ENCODE measurements at regions not wholly inside any gene's neighbourhood (a gene's known extent, or its start where the extent isn't known, plus 50 kb on each side); places are given as distances from the start of the nearest gene placed in this dataset.
A peak's percentile ranks its signal among the peaks of the same experiment; 100 is the strongest.

GRCh38 chr5:108546939-108547338 lies 165.0 kb upstream of the FBXL17 start:
- TF ChIP-seq, protein P1, sequence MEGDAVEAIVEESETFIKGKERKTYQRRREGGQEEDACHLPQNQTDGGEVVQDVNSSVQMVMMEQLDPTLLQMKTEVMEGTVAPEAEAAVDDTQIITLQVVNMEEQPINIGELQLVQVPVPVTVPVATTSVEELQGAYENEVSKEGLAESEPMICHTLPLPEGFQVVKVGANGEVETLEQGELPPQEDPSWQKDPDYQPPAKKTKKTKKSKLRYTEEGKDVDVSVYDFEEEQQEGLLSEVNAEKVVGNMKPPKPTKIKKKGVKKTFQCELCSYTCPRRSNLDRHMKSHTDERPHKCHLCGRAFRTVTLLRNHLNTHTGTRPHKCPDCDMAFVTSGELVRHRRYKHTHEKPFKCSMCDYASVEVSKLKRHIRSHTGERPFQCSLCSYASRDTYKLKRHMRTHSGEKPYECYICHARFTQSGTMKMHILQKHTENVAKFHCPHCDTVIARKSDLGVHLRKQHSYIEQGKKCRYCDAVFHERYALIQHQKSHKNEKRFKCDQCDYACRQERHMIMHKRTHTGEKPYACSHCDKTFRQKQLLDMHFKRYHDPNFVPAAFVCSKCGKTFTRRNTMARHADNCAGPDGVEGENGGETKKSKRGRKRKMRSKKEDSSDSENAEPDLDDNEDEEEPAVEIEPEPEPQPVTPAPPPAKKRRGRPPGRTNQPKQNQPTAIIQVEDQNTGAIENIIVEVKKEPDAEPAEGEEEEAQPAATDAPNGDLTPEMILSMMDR (IDR thresholded peaks at IDR 0.05; ENCODE audit: low read depth, low read length, poor library complexity, severe bottlenecking) = no peak
- no peak for TF ChIP-seq EZH2phosphoT487 (IDR thresholded peaks at IDR 0.05; ENCODE audit: borderline replicate concordance, low read length)
- Histone ChIP-seq H3K36me3 (ENCODE audit: control insufficient read depth, low read length) (no peaks in the 10 kb centered on the region), H3K9me2 (replicated peaks; ENCODE audit: control insufficient read depth, low read length) (no peaks in the 10 kb centered on the region), H3K79me2 (ENCODE audit: control insufficient read depth, low read length) (no peaks in the 10 kb centered on the region), H3K9me3 (ENCODE audit: control insufficient read depth, insufficient read depth, low read length) (no peaks in the 10 kb centered on the region), H3K4me1 (ENCODE audit: control insufficient read depth, low read length) (peaks cover 6% of the 10 kb centered on the region), H4K20me1 (ENCODE audit: control insufficient read depth, insufficient read depth, low read depth, low read length) (no peaks in the 10 kb centered on the region), H3K4me2 (ENCODE audit: low read length) (no peak overlapping the region), H3K4me3 (ENCODE audit: low read length) (no peak overlapping the region), H3K27ac (ENCODE audit: low read depth, low read length) (no peak overlapping the region), H3F3A (ENCODE audit: control insufficient read depth, insufficient read depth) (no peaks in the 10 kb centered on the region), H3K27me3 (ENCODE audit: control insufficient read depth, low read length) (no peaks in the 10 kb centered on the region)

- no peaks in the 10 kb centered on the region for H3F3A ChIP-seq (ENCODE audit: control insufficient read depth, insufficient read depth)
- H3K4me3 ChIP-seq (ENCODE audit: low read length) = no peak overlapping the region
- no peaks in the 10 kb centered on the region for H3K79me2 ChIP-seq (ENCODE audit: control insufficient read depth, low read length)
- H3K27me3 ChIP-seq (ENCODE audit: control insufficient read depth, low read length) = no peaks in the 10 kb centered on the region
- H3K36me3 ChIP-seq (ENCODE audit: control insufficient read depth, low read length) = no peaks in the 10 kb centered on the region
- TF ChIP-seq EZH2phosphoT487 (IDR thresholded peaks at IDR 0.05; ENCODE audit: borderline replicate concordance, low read length) = no peak
- TF ChIP-seq, protein P1 (IDR thresholded peaks at IDR 0.05; ENCODE audit: low read depth, low read length, poor library complexity, severe bottlenecking) = no peak
- H3K27ac ChIP-seq (ENCODE audit: low read depth, low read length) = no peak overlapping the region
- no peaks in the 10 kb centered on the region for H3K9me2 ChIP-seq (replicated peaks; ENCODE audit: control insufficient read depth, low read length)
- peaks cover 8% of the 10 kb centered on the region for H3K4me1 ChIP-seq (ENCODE audit: control insufficient read depth, low read length)
- no peaks in the 10 kb centered on the region for H3K9me3 ChIP-seq (ENCODE audit: control insufficient read depth, insufficient read depth, low read length)
- no peak overlapping the region for H3K4me2 ChIP-seq (ENCODE audit: low read length)
- no peaks in the 10 kb centered on the region for H4K20me1 ChIP-seq (ENCODE audit: control insufficient read depth, insufficient read depth, low read depth, low read length)
These were observed 163.4 kb upstream of the FBXL17 start for GRCh38 chr5:108545301-108545700.

GRCh38 chr5:108543486-108543885 lies 161.6 kb upstream of the FBXL17 start:
- Histone ChIP-seq H3K36me3 (ENCODE audit: control insufficient read depth, low read length) (no peaks in the 10 kb centered on the region), H3F3A (ENCODE audit: control insufficient read depth, insufficient read depth) (no peaks in the 10 kb centered on the region), H3K9me3 (ENCODE audit: control insufficient read depth, insufficient read depth, low read length) (no peaks in the 10 kb centered on the region), H3K4me1 (ENCODE audit: control insufficient read depth, low read length) (peaks cover 8% of the 10 kb centered on the region), H4K20me1 (ENCODE audit: control insufficient read depth, insufficient read depth, low read depth, low read length) (no peaks in the 10 kb centered on the region), H3K4me3 (ENCODE audit: low read length) (no peak overlapping the region), H3K27ac (ENCODE audit: low read depth, low read length) (peak overlapping the region; percentile 30), H3K9me2 (replicated peaks; ENCODE audit: control insufficient read depth, low read length) (no peaks in the 10 kb centered on the region), H3K27me3 (ENCODE audit: control insufficient read depth, low read length) (no peaks in the 10 kb centered on the region), H3K4me2 (ENCODE audit: low read length) (no peak overlapping the region), H3K79me2 (ENCODE audit: control insufficient read depth, low read length) (no peaks in the 10 kb centered on the region)
- no peak for TF ChIP-seq EZH2phosphoT487 (IDR thresholded peaks at IDR 0.05; ENCODE audit: borderline replicate concordance, low read length)
- TF ChIP-seq, protein P1 (IDR thresholded peaks at IDR 0.05; ENCODE audit: low read depth, low read length, poor library complexity, severe bottlenecking) = no peak

Measured in DOHH2 (cell line).